ENCODE measurements at regions not wholly inside any gene's neighbourhood (a gene's known extent, or its start where the extent isn't known, plus 50 kb on each side); places are given as distances from the start of the nearest gene placed in this dataset.

DNA sequence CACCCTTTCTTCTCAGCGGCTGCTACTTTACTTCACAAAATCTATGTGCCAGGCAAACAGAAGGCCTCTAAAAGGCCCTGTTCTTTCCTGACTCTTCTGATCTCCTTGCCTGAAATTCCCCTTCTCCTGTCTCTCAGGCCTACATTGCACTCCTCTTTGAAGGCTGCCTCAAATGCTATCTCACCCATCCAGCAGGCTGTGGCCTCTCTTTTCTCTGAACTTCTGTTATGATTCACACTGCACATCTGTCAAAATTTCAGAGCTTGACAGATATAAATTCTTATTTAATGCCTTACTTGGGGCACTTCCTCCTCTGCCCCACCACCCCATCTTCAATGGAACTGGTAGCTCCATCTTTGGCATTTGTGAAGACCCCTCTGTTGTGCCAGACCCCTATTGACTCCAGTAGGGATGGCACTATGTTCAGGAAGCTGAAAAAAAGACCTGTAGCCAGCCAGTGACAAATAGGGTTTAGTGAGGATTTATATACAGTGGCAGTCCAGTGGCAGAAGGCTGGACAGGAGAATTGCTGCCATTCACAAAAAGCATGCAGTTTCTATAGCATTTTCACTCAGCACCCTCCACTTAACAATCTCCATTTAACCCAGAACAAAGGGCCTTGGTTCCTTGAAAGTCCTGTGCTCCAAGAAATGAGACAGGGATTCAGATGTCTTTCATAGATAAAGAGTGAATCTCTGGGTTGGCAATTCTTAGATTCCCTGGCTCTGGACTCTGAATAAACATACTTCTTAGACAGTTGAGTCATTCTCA, 415.8 kb upstream of the GRM7 start:
- DNase-seq (ENCODE audit: low spot score) (no peak), ATAC-seq (ENCODE audit: insufficient number of reproducible peaks, low FRiP score, low read depth) (no peak)
- TF ChIP-seq, protein P1, sequence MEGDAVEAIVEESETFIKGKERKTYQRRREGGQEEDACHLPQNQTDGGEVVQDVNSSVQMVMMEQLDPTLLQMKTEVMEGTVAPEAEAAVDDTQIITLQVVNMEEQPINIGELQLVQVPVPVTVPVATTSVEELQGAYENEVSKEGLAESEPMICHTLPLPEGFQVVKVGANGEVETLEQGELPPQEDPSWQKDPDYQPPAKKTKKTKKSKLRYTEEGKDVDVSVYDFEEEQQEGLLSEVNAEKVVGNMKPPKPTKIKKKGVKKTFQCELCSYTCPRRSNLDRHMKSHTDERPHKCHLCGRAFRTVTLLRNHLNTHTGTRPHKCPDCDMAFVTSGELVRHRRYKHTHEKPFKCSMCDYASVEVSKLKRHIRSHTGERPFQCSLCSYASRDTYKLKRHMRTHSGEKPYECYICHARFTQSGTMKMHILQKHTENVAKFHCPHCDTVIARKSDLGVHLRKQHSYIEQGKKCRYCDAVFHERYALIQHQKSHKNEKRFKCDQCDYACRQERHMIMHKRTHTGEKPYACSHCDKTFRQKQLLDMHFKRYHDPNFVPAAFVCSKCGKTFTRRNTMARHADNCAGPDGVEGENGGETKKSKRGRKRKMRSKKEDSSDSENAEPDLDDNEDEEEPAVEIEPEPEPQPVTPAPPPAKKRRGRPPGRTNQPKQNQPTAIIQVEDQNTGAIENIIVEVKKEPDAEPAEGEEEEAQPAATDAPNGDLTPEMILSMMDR (IDR thresholded peaks at IDR 0.05), result no peak
- Histone ChIP-seq H3K4me3 (no peak overlapping the region), H3K27me3 (replicated peaks; ENCODE audit: insufficient read depth) (no peaks in the 10 kb centered on the region), H3K36me3 (no peaks in the 10 kb centered on the region), H3K27ac (no peak overlapping the region), H3K4me1 (ENCODE audit: control insufficient read depth in 1 of 2, low read depth in 2 of 2) (no peaks in the 10 kb centered on the region), H3K9me3 (no peaks in the 10 kb centered on the region)

DNA sequence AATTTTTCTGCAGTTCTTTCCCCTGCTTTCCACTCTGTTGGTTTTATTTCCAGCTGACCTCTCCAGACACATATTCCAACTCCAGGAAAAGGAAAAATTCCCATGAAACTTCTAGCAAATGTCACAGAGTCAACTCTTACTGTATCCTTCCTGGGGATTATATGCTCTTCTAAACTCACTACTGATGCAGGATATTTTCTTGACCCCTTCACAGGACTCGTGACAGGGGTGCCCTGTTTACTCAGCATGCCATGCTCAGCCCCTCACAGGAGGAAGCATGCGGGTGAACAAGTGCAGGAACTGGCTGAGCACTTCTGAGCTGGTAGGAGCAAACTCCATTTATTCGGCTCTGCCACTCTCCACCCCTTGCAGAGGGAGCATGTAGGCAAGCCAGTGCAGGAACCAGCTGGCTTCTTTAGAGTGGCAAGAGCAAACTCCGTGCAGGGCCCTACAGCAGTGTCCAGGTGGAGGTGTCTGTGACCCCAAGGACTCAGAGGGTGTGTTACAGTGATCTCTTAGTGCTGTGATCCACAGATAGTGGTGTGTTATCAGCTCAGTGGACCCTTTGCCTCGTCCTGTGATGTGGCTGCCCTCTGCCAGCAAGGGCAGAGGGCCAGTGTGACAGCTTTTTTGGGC, 413.6 kb upstream of the GRM7 start:
- ATAC-seq (ENCODE audit: insufficient number of reproducible peaks, low FRiP score, low read depth), result no peak
- H3K4me1 ChIP-seq (ENCODE audit: control insufficient read depth in 1 of 2, low read depth in 2 of 2), result no peaks in the 10 kb centered on the region
- DNase-seq (ENCODE audit: low spot score), result no peak
- TF ChIP-seq, protein P1 (IDR thresholded peaks at IDR 0.05), result no peak
- H3K9me3 ChIP-seq, result no peaks in the 10 kb centered on the region
- H3K27ac ChIP-seq, result no peak overlapping the region
- no peak overlapping the region for H3K4me3 ChIP-seq
- H3K36me3 ChIP-seq, result no peaks in the 10 kb centered on the region
- no peaks in the 10 kb centered on the region for H3K27me3 ChIP-seq (replicated peaks; ENCODE audit: insufficient read depth)

DNA sequence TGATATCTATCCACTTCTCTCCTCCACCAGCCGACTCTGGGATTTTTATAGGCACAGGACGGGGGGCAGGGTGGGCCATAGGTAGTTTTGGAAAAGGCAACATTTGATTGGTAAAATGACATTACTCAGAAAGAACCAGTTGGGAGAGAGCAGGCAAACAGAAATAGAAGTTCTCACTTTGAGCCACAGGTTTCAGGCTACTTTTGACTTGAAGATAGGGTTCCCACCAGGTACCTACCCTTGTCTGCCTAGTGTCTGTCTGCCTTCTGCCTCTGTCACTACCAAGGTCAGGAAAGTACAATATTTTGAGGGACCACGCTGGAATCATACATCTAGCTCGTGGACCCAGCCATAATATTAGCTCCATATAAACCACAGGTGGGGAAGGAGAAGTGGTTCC, 412.9 kb upstream of the GRM7 start:
- no peak for DNase-seq (ENCODE audit: low spot score)
- H3K9me3 ChIP-seq, result no peaks in the 10 kb centered on the region
- H3K27me3 ChIP-seq (replicated peaks; ENCODE audit: insufficient read depth), result no peaks in the 10 kb centered on the region
- ATAC-seq (ENCODE audit: insufficient number of reproducible peaks, low FRiP score, low read depth), result no peak
- H3K36me3 ChIP-seq, result no peaks in the 10 kb centered on the region
- no peak overlapping the region for H3K27ac ChIP-seq
- H3K4me1 ChIP-seq (ENCODE audit: control insufficient read depth in 1 of 2, low read depth in 2 of 2), result no peaks in the 10 kb centered on the region
- TF ChIP-seq, protein P1 (IDR thresholded peaks at IDR 0.05), result no peak
- no peak overlapping the region for H3K4me3 ChIP-seq

DNA sequence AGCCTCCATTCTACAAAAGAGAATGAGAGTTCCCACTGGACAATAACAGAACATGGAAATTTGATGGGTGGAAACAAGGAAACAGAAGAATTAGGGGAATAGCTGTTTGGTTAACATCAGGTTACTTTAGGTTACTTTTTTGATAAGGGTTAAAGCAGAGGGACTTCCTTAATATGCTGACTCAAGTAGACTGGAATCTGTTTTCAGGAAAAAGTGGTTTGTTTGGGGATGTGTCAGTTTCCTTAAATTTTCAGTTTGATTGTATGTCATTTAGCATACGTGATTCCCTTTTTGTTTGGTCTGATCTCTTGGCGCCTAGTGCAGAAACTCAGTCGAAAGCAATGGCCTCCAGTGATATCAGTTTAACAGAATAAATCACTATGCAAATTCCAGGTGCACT, 411.8 kb upstream of the GRM7 start:
- H3K9me3 ChIP-seq, result no peaks in the 10 kb centered on the region
- H3K4me1 ChIP-seq (ENCODE audit: control insufficient read depth in 1 of 2, low read depth in 2 of 2), result no peaks in the 10 kb centered on the region
- TF ChIP-seq, protein P1 (IDR thresholded peaks at IDR 0.05), result no peak
- H3K27ac ChIP-seq, result no peak overlapping the region
- no peaks in the 10 kb centered on the region for H3K27me3 ChIP-seq (replicated peaks; ENCODE audit: insufficient read depth)
- H3K4me3 ChIP-seq, result no peak overlapping the region
- no peak for ATAC-seq (ENCODE audit: insufficient number of reproducible peaks, low FRiP score, low read depth)
- no peak for DNase-seq (ENCODE audit: low spot score)
- H3K36me3 ChIP-seq, result no peaks in the 10 kb centered on the region

DNA sequence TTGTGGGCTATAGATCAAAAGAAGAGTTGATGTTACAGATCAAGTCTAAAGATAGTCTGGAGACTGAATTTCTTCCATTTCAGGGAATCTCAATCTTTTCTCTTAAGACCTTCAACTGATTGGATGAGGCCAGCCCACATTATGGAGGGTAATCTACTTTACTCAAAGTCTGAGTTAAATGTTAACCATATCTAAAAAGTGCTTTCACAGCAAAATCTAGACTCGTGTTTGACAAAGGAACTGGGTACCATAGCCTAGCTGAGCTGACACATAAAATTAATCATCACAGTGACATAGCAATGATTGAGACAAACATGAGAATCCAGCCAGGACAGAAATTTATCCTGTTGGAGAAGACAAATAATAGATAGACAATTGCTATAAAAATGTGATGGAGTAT, 407.9 kb upstream of the GRM7 start:
- Histone ChIP-seq H3K4me3 (no peak overlapping the region), H3K9me3 (no peaks in the 10 kb centered on the region), H3K36me3 (no peaks in the 10 kb centered on the region), H3K27me3 (replicated peaks; ENCODE audit: insufficient read depth) (no peaks in the 10 kb centered on the region), H3K27ac (no peak overlapping the region), H3K4me1 (ENCODE audit: control insufficient read depth in 1 of 2, low read depth in 2 of 2) (no peaks in the 10 kb centered on the region)
- TF ChIP-seq, protein P1 (IDR thresholded peaks at IDR 0.05), result no peak
- no peak for ATAC-seq (ENCODE audit: insufficient number of reproducible peaks, low FRiP score, low read depth)
- DNase-seq (ENCODE audit: low spot score), result no peak
